Activated CD8-positive, alpha-beta memory T cell treated with anti-CD3 and anti-CD28 coated beads for 1 hour (primary cell): ENCODE measurements at regions not wholly inside any gene's neighbourhood (a gene's known extent, or its start where the extent isn't known, plus 50 kb on each side); places are given as distances from the start of the nearest gene placed in this dataset.

Source experiments
- DNase-seq, 2 donors: peaks; one replicate each; pipeline ENCODE4 v3.0.0-alpha.2; 2020; ENCODE audit warnings: low read depth in 1 of 2; ENCODE audit errors: extremely low read depth in 1 of 2

- DNase-seq, result no peak
Observed at GRCh38 chr13:76796851-76797250, 89.4 kb downstream of the KCTD12 start.

- DNase-seq, result no peak
Observed at GRCh38 chr13:76795701-76796695, 90.2 kb downstream of the KCTD12 start.

- DNase-seq, result no peak
Observed at GRCh38 chr13:76792731-76793347, 93.4 kb downstream of the KCTD12 start.

GRCh38 chr13:76790980-76791819, 95.0 kb downstream of the KCTD12 start:
- DNase-seq, result no peak

GRCh38 chr13:76790526-76790925, 95.7 kb downstream of the KCTD12 start:
- DNase-seq, result no peak

GRCh38 chr13:76783798-76784197, 102.4 kb downstream of the KCTD12 start:
- no peak for DNase-seq

GRCh38 chr13:76778853-76779252, 107.4 kb downstream of the KCTD12 start:
- DNase-seq, result no peak

GRCh38 chr13:76777096-76777495, 109.1 kb downstream of the KCTD12 start:
- no peak for DNase-seq

- no peak for DNase-seq
Observed at GRCh38 chr13:76775088-76775740, 111.0 kb downstream of the KCTD12 start.

- no peak for DNase-seq
Observed at GRCh38 chr13:76773448-76774094, 112.6 kb downstream of the KCTD12 start.

GRCh38 chr13:76772241-76772640, 114.0 kb downstream of the KCTD12 start:
- DNase-seq, result no peak

- DNase-seq, result no peak
Observed at GRCh38 chr13:76769271-76769791, 116.9 kb downstream of the KCTD12 start.

GRCh38 chr13:76768384-76768783, 117.8 kb downstream of the KCTD12 start:
- no peak for DNase-seq

GRCh38 chr13:76764916-76765315, 121.3 kb downstream of the KCTD12 start:
- DNase-seq, result no peak

- DNase-seq, result no peak
Observed at GRCh38 chr13:76764429-76764828, 121.8 kb downstream of the KCTD12 start.

GRCh38 chr13:76762721-76763120, 123.5 kb downstream of the KCTD12 start:
- no peak for DNase-seq

- DNase-seq, result no peak
Observed at GRCh38 chr13:76759877-76760276, 126.3 kb downstream of the KCTD12 start.

- no peak for DNase-seq
Observed at GRCh38 chr13:76758738-76759137, 127.5 kb downstream of the KCTD12 start.

GRCh38 chr13:76758257-76758656, 127.9 kb downstream of the KCTD12 start:
- no peak for DNase-seq

GRCh38 chr13:76756451-76756850, 129.8 kb downstream of the KCTD12 start:
- DNase-seq, result no peak
